ENCODE measurements at regions not wholly inside any gene's neighbourhood (a gene's known extent, or its start where the extent isn't known, plus 50 kb on each side); places are given as distances from the start of the nearest gene placed in this dataset.
A peak's percentile ranks its signal among the peaks of the same experiment; 100 is the strongest.

- DNase-seq (ENCODE audit: low read depth, low spot score) (no peak), ATAC-seq (peak; percentile 40), FAIRE-seq (no peak)
- intact Hi-C loops (cut with micrococcal nuclease; ENCODE audit: unreplicated experiment) (no loop called here), in situ Hi-C loops (cut with MboI) (no loop called here)
- H3K4me2 ChIP-seq (ENCODE audit: control insufficient read depth, insufficient read depth): no peak overlapping the region
- H3K4me3 ChIP-seq: no peak overlapping the region
- no peak overlapping the region for H3K27ac ChIP-seq (ENCODE audit: control insufficient read depth, insufficient read depth)
- no peak overlapping the region for H3K9ac ChIP-seq (ENCODE audit: control insufficient read depth, insufficient read depth, low read length)
- ChIA-PET SMC1A (ENCODE audit: uncharacterized antibody, unreplicated experiment) (interaction anchor here (0.8 to 1.9 kb wide), 7 partner anchors 9 to 229 kb away, joined by 3 to 6 read pairs (median 3); no protein-coding TSS in a partner anchor), CTCF (interaction anchor here (0.9 to 1.5 kb wide), 5 partner anchors 9 to 51 kb away, joined by 3 to 4 read pairs (median 3); no protein-coding TSS in a partner anchor), RAD21 (ENCODE audit: unreplicated experiment) (interaction anchor here (1.2 to 2.7 kb wide), 4 partner anchors 29 to 434 kb away, joined by 3 to 7 read pairs (median 4); no protein-coding TSS in a partner anchor), POLR2A (no interaction called here)
- H4K20me1 ChIP-seq (ENCODE audit: control insufficient read depth, insufficient read depth): no peaks in the 10 kb centered on the region
- BruUV-seq (replicated peaks): no TSS peak
- no peaks in the 10 kb centered on the region for H3K79me2 ChIP-seq (ENCODE audit: control insufficient read depth, insufficient read depth, low read length)
- no peak overlapping the region for H2AFZ ChIP-seq (ENCODE audit: control insufficient read depth, low read depth, low read length)
- H3K4me1 ChIP-seq (ENCODE audit: control insufficient read depth, insufficient read depth, low read length): no peaks in the 10 kb centered on the region
- TF ChIP-seq BCL3 (IDR thresholded peaks at IDR 0.05; ENCODE audit: borderline replicate concordance, insufficient read depth, low read depth, low read length, poor library complexity, severe bottlenecking): no peak
- TF ChIP-seq RELA (IDR thresholded peaks at IDR 0.05; ENCODE audit: borderline replicate concordance, partially characterized antibody): no peak
- TF ChIP-seq NR2F1 (conservative IDR thresholded peaks at IDR 0.05): no peak
- no peak for TF ChIP-seq SKIL (IDR thresholded peaks at IDR 0.05; ENCODE audit: low read depth, poor library complexity, severe bottlenecking)
- WGBS (ENCODE audit: insufficient coverage, insufficient replicate concordance, low lambda C conversion rate, missing lambda C conversion rate): 0% methylated on average over 2 of the region's 2 CpGs
- H3K27me3 ChIP-seq (replicated peaks in 1 of 2; ENCODE audit: control insufficient read depth in 2 of 2, insufficient read depth in 2 of 2, low read length in 1 of 2): no peaks in the 10 kb centered on the region
- no peaks in the 10 kb centered on the region for H3K36me3 ChIP-seq (ENCODE audit: control insufficient read depth in 2 of 2, insufficient read depth in 2 of 2, low read length in 1 of 2)
- no peaks in the 10 kb centered on the region for H3K9me3 ChIP-seq (replicated peaks; ENCODE audit: control insufficient read depth, insufficient read depth, low read length)
Measured at GRCh38 chr18:30455741-30456140, 586.8 kb downstream of the DSC3 start.
